Astrocyte of the spinal cord (primary cell): ENCODE measurements at regions not wholly inside any gene's neighbourhood (a gene's known extent, or its start where the extent isn't known, plus 50 kb on each side); places are given as distances from the start of the nearest gene placed in this dataset.

Experiments used
- DNase-seq: peaks from one replicate; pipeline ENCODE4 v3.0.0; 2011; ENCODE audit warnings: low read depth, low spot score
- H3K4me3 ChIP-seq: 2 replicates; pipeline ENCODE4 v1.5.1; 2011; ENCODE audit warnings: low read depth, mild to moderate bottlenecking, low read length, moderate library complexity
- CTCF ChIP-seq: IDR thresholded peaks from 2 replicates; pipeline ENCODE4 v1.5.1; 2012; ENCODE audit warnings: low read depth, mild to moderate bottlenecking, low read length, inconsistent platforms
- in situ Hi-C: cut with HindIII; loops from 2 replicates; pipeline ENCODE4 v1.10.0; 2017; ENCODE audit warnings: low sequenced_read_pairs

- TF ChIP-seq CTCF, result no peak
- in situ Hi-C loops, result no loop called here
- H3K4me3 ChIP-seq, result no peak overlapping the region
- DNase-seq, result no peak
Measured at GRCh38 chr2:118431997-118432396, 343.7 kb downstream of the INSIG2 start.

- no peak overlapping the region for H3K4me3 ChIP-seq
- no peak for TF ChIP-seq CTCF
- in situ Hi-C loops, result no loop called here
- DNase-seq, result no peak
Measured at GRCh38 chr2:118431586-118431985, 343.3 kb downstream of the INSIG2 start.

- DNase-seq, result peak; percentile 25
Measured at GRCh38 chr2:118431165-118431517, 342.9 kb downstream of the INSIG2 start.

GRCh38 chr2:118430510-118431164, 342.4 kb downstream of the INSIG2 start:
- no peak for TF ChIP-seq CTCF
- in situ Hi-C loops, result no loop called here
- peak; percentile 38 for DNase-seq
- no peak overlapping the region for H3K4me3 ChIP-seq

More at GRCh38 chr2:118431165-118431517, 342.9 kb downstream of the INSIG2 start:
- in situ Hi-C loops, result no loop called here
- no peak overlapping the region for H3K4me3 ChIP-seq
- TF ChIP-seq CTCF, result no peak

GRCh38 chr2:118425191-118425590, 336.9 kb downstream of the INSIG2 start:
- no peak overlapping the region for H3K4me3 ChIP-seq
- TF ChIP-seq CTCF, result no peak
- in situ Hi-C loops, result no loop called here
- no peak for DNase-seq

- in situ Hi-C loops, result no loop called here
- no peak for DNase-seq
Measured at GRCh38 chr2:118423776-118424175, 335.5 kb downstream of the INSIG2 start.

More at GRCh38 chr2:118423776-118424175, 335.5 kb downstream of the INSIG2 start:
- no peak for TF ChIP-seq CTCF
- no peak overlapping the region for H3K4me3 ChIP-seq
